K562 (cell line): ENCODE measurements at regions not wholly inside any gene's neighbourhood (a gene's known extent, or its start where the extent isn't known, plus 50 kb on each side); places are given as distances from the start of the nearest gene placed in this dataset.
A peak's percentile ranks its signal among the peaks of the same experiment; 100 is the strongest.

Experiments
- ATAC-seq: fragments of 200-7000 bp; cut with Tn5 transposase; 3 replicates; pipeline ENCODE4 v1.9.1; 2020; ENCODE audit warnings: moderate library complexity
- BruUV-seq: library from RNA; stranded (reverse); fragments of 400-500 nt; replicated peaks from 2 replicates; lab custom pipeline; 2021; lab: Mats Ljungman, UMichigan
- CTCF ChIA-PET: fragments of 300-600 bp; formaldehyde crosslinking; extraction: SDS; loops from one replicate; lab custom pipeline; 2021; ENCODE audit warnings: low intra/inter-chr PET ratio; lab: Yijun Ruan, JAX
- POLR2A ChIA-PET: fragments of 300-600, 350-650 bp; sonication (Branson Sonifier 250); formaldehyde crosslinking; extraction: SDS; loops from one replicate; lab custom pipeline; 2021; ENCODE audit warnings: antibody characterized with exemption, inconsistent platforms; lab: Yijun Ruan, JAX
- DNase-seq, 4 experiments: peaks; one replicate each; pipeline versions ENCODE4 v3.0.0 to v3.0.0-alpha.2; 2011 to 2018; ENCODE audit warnings: low spot score in 3 of 4, mixed read lengths in 3 of 4; ENCODE audit errors: extremely low read depth in 1 of 4
- FAIRE-seq: peaks from 2 replicates; lab custom pipeline; 2011; peaks lifted over from hg19 to GRCh38; lab: Jason Lieb, UNC
- H2AFZ ChIP-seq: 2 replicates; pipeline ENCODE4 v1.6.0; 2011; ENCODE audit warnings: low read depth, low read length, control low read depth, inconsistent platforms
- H3K27ac ChIP-seq: fragments of 200-600 bp; 3 replicates; pipeline ENCODE4 v1.8.0; 2011; ENCODE audit warnings: low read depth, mild to moderate bottlenecking, control low read depth, inconsistent platforms, low read length, moderate library complexity, mixed read lengths; ENCODE audit errors: extremely low read depth
- H3K27me3 ChIP-seq, 2 experiments: fragments of 300-600 bp in 1 of 2; 2 replicates in 1 of 2; 3 replicates in 1 of 2; pipeline versions ENCODE4 v1.6.0 to v1.8.0; 2011; ENCODE audit warnings: inconsistent platforms in 2 of 2, low read length in 2 of 2, mild to moderate bottlenecking in 1 of 2, mixed read lengths in 1 of 2, moderate library complexity in 1 of 2; ENCODE audit not compliant: control insufficient read depth in 2 of 2, insufficient read depth in 2 of 2
- H3K36me3 ChIP-seq: fragments of 300-600 bp; 3 replicates; pipeline ENCODE4 v1.8.0; 2011; ENCODE audit warnings: mild to moderate bottlenecking, low read length, inconsistent platforms; ENCODE audit not compliant: control insufficient read depth, insufficient read depth
- H3K4me1 ChIP-seq, 2 experiments: fragments of 200-600 bp in 1 of 2; replicated peaks in 1 of 2; 2 replicates in 1 of 2; 3 replicates in 1 of 2; pipeline versions ENCODE4 v1.5.1 to v1.8.0; 2011; ENCODE audit warnings: inconsistent platforms in 2 of 2, low read length in 2 of 2, mild to moderate bottlenecking in 1 of 2, mixed read lengths in 1 of 2, moderate library complexity in 1 of 2; ENCODE audit not compliant: control insufficient read depth in 2 of 2, insufficient read depth in 2 of 2
- H3K4me2 ChIP-seq: 2 replicates; pipeline ENCODE4 v1.6.1; 2011; ENCODE audit warnings: low read length, control low read depth, inconsistent platforms, mixed read lengths; ENCODE audit not compliant: insufficient read depth
- H3K4me3 ChIP-seq: fragments of 200-600 bp; sonication (generic), shearing (Covaris generic); 2 replicates; pipeline ENCODE4 v1.5.1; 2016; ENCODE audit warnings: control low read depth, inconsistent platforms
- H3K79me2 ChIP-seq: fragments of 200-600 bp; 3 replicates; pipeline ENCODE4 v1.8.0; 2011; ENCODE audit warnings: low read length, inconsistent platforms; ENCODE audit not compliant: control insufficient read depth, insufficient read depth
- H3K9ac ChIP-seq, 2 experiments: 2 replicates each; pipeline versions ENCODE4 v1.6.0 to v1.6.1; 2011; ENCODE audit warnings: low read depth in 2 of 2, low read length in 2 of 2, control low read depth in 1 of 2, inconsistent platforms in 1 of 2, mild to moderate bottlenecking in 1 of 2, mixed read lengths in 1 of 2; ENCODE audit not compliant: insufficient read depth in 1 of 2
- H3K9me1 ChIP-seq: one replicate; pipeline ENCODE4 v1.6.0; 2011; ENCODE audit warnings: inconsistent platforms, mild to moderate bottlenecking, low read length, moderate library complexity; ENCODE audit not compliant: control insufficient read depth, insufficient read depth
- H3K9me3 ChIP-seq: replicated peaks from 2 replicates; pipeline ENCODE4 v1.5.1; 2011; ENCODE audit warnings: low read depth, low read length, inconsistent platforms; ENCODE audit not compliant: control insufficient read depth, insufficient read depth
- H4K20me1 ChIP-seq: replicated peaks from 2 replicates; pipeline ENCODE4 v1.6.1; 2011; ENCODE audit warnings: low read length, inconsistent platforms, mixed read lengths; ENCODE audit not compliant: control insufficient read depth, insufficient read depth
- CEBPB ChIP-seq: fragments of 450-650 bp; IDR thresholded peaks from 2 replicates; pipeline ENCODE4 v1.6.1; 2016; ENCODE audit warnings: missing genetic modification characterization, missing compliant biosample characterization
- CEBPG ChIP-seq, 3 experiments: fragments of 200-800 bp in 1 of 3; sonication (Bioruptor generic) in 1 of 3; sonication (generic) in 1 of 3; formaldehyde crosslinking in 1 of 3; IDR thresholded peaks in 2 of 3; conservative IDR thresholded peaks in 1 of 3; 2 replicates each; pipeline versions ENCODE4 v1.6.1 to v1.8.0; 2016 to 2022; ENCODE audit warnings: missing compliant biosample characterization in 2 of 3, missing genetic modification characterization in 2 of 3, mild to moderate bottlenecking in 1 of 3, missing genetic modification reagents in 1 of 3
- DPF2 ChIP-seq: fragments of 450-650 bp; IDR thresholded peaks from 2 replicates; pipeline ENCODE4 v1.6.1; 2016
- ETV6 ChIP-seq, 3 experiments: fragments of 150-350 bp in 1 of 3; sonication (generic) in 1 of 3; formaldehyde crosslinking in 1 of 3; IDR thresholded peaks; 2 replicates each; pipeline versions ENCODE4 v1.6.1 to v1.8.0; 2014 to 2022; ENCODE audit warnings: borderline replicate concordance in 2 of 3, low read depth in 2 of 3, antibody characterized with exemption in 1 of 3, low read length in 1 of 3, mild to moderate bottlenecking in 1 of 3, missing genetic modification reagents in 1 of 3
- EWSR1 ChIP-seq: fragments of 450-650 bp; IDR thresholded peaks from 2 replicates; pipeline ENCODE4 v1.6.1; 2018; ENCODE audit warnings: borderline replicate concordance, mild to moderate bottlenecking, low read depth, moderate library complexity; ENCODE audit not compliant: partially characterized antibody
- NFATC3 ChIP-seq: fragments of 450-650 bp; IDR thresholded peaks from 2 replicates; pipeline ENCODE4 v1.6.1; 2017; ENCODE audit warnings: mild to moderate bottlenecking
- SREBF1 ChIP-seq: fragments of 150-350 bp; IDR thresholded peaks from 2 replicates; pipeline ENCODE4 v1.6.1; 2014; ENCODE audit warnings: antibody characterized with exemption, low read depth, low read length, borderline replicate concordance
- ZNF140 ChIP-seq: fragments of 250-450 bp; sonication (Bioruptor Pico); IDR thresholded peaks from 2 replicates; pipeline ENCODE4 v1.8.0; 2021; ENCODE audit warnings: moderate library complexity, mild to moderate bottlenecking, inconsistent platforms
- ZNF277 ChIP-seq: fragments of 250-450 bp; sonication (Bioruptor Pico); IDR thresholded peaks from 2 replicates; pipeline ENCODE4 v1.8.0; 2022; ENCODE audit warnings: inconsistent platforms, mild to moderate bottlenecking, moderate library complexity, borderline replicate concordance
- ZNF75A ChIP-seq: fragments of 450-650 bp; formaldehyde crosslinking; IDR thresholded peaks from 2 replicates; pipeline ENCODE4 v1.4.0; 2020; ENCODE audit warnings: mild to moderate bottlenecking
- WGBS: fragments of 100-300 bp; shearing (Covaris generic); methylation state at CpG from one replicate; pipeline ENCODE4 v1.1.6; 2016; ENCODE audit warnings: low coverage, mixed read lengths; ENCODE audit not compliant: insufficient coverage; ENCODE audit errors: missing lambda C conversion rate; 5-methylcytosine and 5-hydroxymethylcytosine counted together
- in situ Hi-C: fragments of 300-500 bp; cut with MboI; formaldehyde crosslinking; loops from 4 replicates; pipeline ENCODE4 v1.15.0; 2018; ENCODE audit warnings: inconsistent platforms, mixed read lengths
- intact Hi-C: fragments of 100-400 bp; cut with micrococcal nuclease; formaldehyde crosslinking; loops from 2 replicates; pipeline ENCODE4 v1.14.2; 2022

GRCh38 chr10:56902554-56902953 is 541.5 kb upstream of the ZWINT start:
- Histone ChIP-seq H3K4me1 (no peaks in the 10 kb centered on the region), H3K4me3 (no peak overlapping the region), H3K36me3 (no peaks in the 10 kb centered on the region), H3K9me3 (no peaks in the 10 kb centered on the region), H3K79me2 (no peaks in the 10 kb centered on the region), H3K27ac (no peak overlapping the region), H4K20me1 (no peaks in the 10 kb centered on the region), H3K9ac (no peak overlapping the region), H2AFZ (no peak overlapping the region), H3K9me1 (no peaks in the 10 kb centered on the region), H3K27me3 (no peaks in the 10 kb centered on the region), H3K4me2 (no peak overlapping the region)
- DNase-seq (no peak), ATAC-seq (no peak), FAIRE-seq (no peak)
- intact Hi-C loops: no loop called here
- ChIA-PET CTCF (no interaction called here), POLR2A (no interaction called here)
- in situ Hi-C loops: no loop called here
- WGBS: 2% methylated on average over 3 of the region's 3 CpGs
- TF ChIP-seq CEBPB: peak; percentile 91
- no peak for TF ChIP-seq ETV6 (IDR thresholded peaks at IDR 0.05; ENCODE audit: borderline replicate concordance in 1 of 2, low read depth in 2 of 2, low read length in 1 of 2)
- no peak for TF ChIP-seq ETV6 (CRISPR knock-in tag; IDR thresholded peaks at IDR 0.05; ENCODE audit: borderline replicate concordance)
- TF ChIP-seq CEBPG (CRISPR knock-in tag; IDR thresholded peaks at IDR 0.05): no peak
- TF ChIP-seq CEBPG (tag; conservative IDR thresholded peaks at IDR 0.05 in 1 of 2, IDR thresholded peaks at IDR 0.05 in 1 of 2): peak in 1 of 2 experiments; percentile 98; a peak in 3 of 4 replicates
- no TSS peak for BruUV-seq

- ChIA-PET POLR2A (no interaction called here), CTCF (no interaction called here)
- no TSS peak for BruUV-seq
- Histone ChIP-seq H3K4me3 (no peak overlapping the region), H3K27me3 (no peaks in the 10 kb centered on the region), H2AFZ (no peak overlapping the region), H3K9me1 (no peaks in the 10 kb centered on the region), H3K27ac (no peak overlapping the region), H3K4me2 (no peak overlapping the region), H3K9me3 (no peaks in the 10 kb centered on the region; the same call in 1 of the 2 replicates), H3K9ac (no peak overlapping the region), H4K20me1 (no peaks in the 10 kb centered on the region), H3K4me1 (no peaks in the 10 kb centered on the region), H3K36me3 (no peaks in the 10 kb centered on the region), H3K79me2 (no peaks in the 10 kb centered on the region)
- ATAC-seq: no peak
- intact Hi-C loops (no loop called here), in situ Hi-C loops (no loop called here)
- no peak for DNase-seq
- FAIRE-seq: no peak
- WGBS: 3% methylated on average over 6 of the region's 6 CpGs
- no peak for TF ChIP-seq DPF2
- TF ChIP-seq ZNF75A: no peak
- TF ChIP-seq ZNF277 (CRISPR knock-in tag): no peak
- TF ChIP-seq ZNF140 (CRISPR knock-in tag): no peak
- no peak for TF ChIP-seq NFATC3
- TF ChIP-seq EWSR1: no peak
- no peak for TF ChIP-seq SREBF1
Observed at GRCh38 chr10:56895306-56895705, 534.2 kb upstream of the ZWINT start.
